ENCODE measurements at regions not wholly inside any gene's neighbourhood (a gene's known extent, or its start where the extent isn't known, plus 50 kb on each side); places are given as distances from the start of the nearest gene placed in this dataset.
"Not testable (repeated sequence)": the region's sequence is repeated elsewhere in the genome, so short reads cannot be mapped to it uniquely, and the experiment has no call there.

GRCh38 chrX:134045372-134045771, 60.0 kb upstream of the GPC3 start:
- DNase-seq = not testable (repeated sequence)

DNA sequence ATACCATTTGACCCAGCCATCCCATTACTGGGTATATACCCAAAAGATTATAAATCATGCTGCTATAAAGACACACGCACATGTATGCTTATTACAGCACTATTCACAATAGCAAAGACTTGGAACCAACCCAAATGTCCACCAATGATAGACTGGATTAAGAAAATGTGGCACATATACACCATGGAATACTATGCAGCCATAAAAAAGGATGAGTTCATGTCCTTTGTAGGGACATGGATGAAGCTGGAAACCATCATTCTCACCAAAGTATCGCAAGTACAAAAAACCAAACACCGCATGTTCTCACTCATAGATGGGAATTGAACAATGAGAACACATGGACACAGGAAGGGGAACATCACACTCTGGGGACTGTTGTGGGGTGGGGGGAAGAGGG, 81.7 kb upstream of the GPC3 start:
- not testable (repeated sequence) for DNase-seq

DNA sequence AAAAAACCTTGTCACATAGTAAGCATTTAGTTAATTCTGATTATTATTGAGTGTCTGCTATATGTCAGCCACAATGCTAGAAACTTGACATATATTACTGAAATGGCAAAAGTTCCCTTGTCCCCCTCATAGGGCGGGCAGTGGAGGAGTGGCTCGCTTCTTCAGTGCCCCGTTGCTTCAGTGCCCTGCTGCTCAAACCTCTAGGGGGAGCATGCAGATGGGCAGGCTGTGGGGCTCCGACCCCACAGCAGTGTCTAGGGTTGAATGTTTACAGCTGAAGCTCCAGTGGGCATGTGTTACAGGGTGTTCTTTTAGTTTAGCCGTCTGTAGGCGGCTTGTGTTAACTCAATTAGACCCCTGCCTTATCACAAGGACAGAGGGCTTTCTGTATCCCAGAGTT, 86.5 kb upstream of the GPC3 start:
- DNase-seq = not testable (repeated sequence)

DNA sequence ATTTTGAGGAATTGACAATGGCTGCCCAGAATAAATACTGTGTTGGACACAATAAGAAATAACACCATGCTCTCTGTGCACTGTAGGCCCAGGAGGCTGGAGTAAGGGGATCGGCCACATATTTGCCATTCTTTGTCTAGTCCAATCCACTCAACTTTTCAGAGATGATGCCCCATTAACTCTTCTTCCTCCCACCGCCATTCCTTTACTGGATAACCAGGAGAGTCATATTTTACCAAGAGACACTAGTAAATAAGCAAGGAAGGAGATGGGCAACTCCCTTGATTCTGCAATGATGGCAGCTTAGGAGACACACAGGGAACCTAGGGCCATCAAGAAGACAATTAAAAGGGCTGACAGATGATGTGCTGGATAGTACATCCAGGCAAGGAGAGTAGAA, 87.9 kb upstream of the GPC3 start:
- no peak for DNase-seq

- no peak for DNase-seq
Observed at GRCh38 chrX:134074151-134074550, 88.8 kb upstream of the GPC3 start.

DNA sequence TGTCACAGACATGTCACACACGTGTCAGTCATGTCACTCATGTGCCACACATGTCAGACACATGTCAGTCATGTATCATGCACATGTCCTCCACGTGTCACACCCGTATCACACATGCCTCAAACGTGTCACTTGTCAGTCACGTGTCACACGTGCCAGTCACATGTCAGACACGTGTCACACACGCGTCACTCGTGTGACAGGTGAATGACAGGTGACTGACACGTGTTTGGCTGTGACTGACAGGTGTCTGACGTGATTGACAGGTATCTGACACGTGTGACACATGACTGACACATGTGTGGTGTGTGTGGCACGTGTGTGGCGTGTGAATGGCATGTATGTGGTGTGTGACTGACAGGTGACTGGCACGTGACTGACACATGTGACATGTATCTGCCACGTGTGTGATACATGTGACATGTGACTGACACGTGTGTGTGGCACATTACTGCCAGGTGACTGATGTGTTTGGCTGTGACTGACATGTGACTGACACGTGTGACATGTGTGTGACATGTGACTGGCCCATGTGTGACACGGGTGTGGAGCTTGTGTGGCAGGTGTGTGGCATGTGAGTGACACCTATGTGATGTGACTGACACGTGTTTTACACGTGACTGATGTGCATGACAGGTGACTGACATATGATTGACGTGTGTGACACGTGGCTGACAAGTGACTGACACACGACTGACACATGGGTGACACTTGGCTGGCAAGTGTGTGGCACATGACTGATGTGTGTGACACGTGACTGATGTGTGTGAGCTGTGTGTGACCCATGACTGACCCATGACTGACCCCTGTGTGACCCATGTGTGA, 90.7 kb upstream of the GPC3 start:
- DNase-seq = no peak

- DNase-seq = no peak
Observed at GRCh38 chrX:134095366-134095765, 110.0 kb upstream of the GPC3 start.

GRCh38 chrX:134101636-134102035, 116.2 kb upstream of the GPC3 start:
- DNase-seq = no peak

- DNase-seq = no peak
Observed at GRCh38 chrX:134115270-134115669, 121.7 kb upstream of the CCDC160 start.

- DNase-seq = no peak
Observed at GRCh38 chrX:134137341-134137740, 99.6 kb upstream of the CCDC160 start.

GRCh38 chrX:134139090-134139489, 97.9 kb upstream of the CCDC160 start:
- DNase-seq = no peak

- DNase-seq = peak; percentile 3
Observed at GRCh38 chrX:134144231-134144630, 92.8 kb upstream of the CCDC160 start.

DNA sequence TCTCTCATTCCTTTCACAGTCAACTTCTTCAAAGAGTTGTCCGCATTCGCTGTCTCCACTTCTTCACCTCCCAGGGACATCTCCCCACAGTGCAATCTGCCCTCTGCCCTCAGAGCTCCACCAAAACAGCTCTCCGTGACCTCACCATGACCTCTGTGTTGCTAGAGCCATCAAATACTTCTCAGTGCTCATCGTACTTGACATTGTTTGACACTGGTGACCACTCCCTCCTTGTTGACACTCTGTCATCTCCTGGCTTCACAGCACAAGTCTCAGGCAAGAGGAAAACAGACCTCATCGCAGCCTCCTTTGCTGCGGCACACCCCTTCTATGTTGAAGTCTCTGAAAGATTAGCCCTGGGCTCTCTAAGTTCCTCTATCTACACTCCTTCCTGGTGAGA, 90.5 kb upstream of the CCDC160 start:
- no peak for DNase-seq

DNA sequence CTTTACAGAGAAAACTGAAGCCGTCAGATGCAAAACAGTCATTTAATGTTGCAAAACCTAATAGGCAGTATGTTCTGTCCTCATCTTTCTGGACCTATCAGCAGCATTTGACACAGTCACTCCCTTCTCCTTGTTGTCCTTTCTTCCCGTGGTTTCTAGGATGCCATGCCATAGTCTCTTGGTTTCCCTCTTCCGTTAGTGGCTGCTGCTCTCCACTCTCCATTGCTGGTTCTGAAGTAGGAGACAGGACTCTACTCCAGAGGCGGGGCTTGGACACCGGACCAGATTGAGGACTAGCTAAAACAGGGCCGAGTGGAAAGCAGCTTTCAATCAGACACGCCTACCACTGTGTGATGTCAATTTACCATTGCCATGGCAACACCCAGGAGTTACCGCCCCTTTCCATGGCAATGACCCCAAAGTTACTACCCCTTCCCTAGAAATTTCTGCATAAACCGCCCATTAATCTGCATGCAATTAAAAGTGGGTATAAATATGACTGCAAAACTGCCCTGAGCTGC, 88.8 kb upstream of the CCDC160 start:
- no peak for DNase-seq

DNA sequence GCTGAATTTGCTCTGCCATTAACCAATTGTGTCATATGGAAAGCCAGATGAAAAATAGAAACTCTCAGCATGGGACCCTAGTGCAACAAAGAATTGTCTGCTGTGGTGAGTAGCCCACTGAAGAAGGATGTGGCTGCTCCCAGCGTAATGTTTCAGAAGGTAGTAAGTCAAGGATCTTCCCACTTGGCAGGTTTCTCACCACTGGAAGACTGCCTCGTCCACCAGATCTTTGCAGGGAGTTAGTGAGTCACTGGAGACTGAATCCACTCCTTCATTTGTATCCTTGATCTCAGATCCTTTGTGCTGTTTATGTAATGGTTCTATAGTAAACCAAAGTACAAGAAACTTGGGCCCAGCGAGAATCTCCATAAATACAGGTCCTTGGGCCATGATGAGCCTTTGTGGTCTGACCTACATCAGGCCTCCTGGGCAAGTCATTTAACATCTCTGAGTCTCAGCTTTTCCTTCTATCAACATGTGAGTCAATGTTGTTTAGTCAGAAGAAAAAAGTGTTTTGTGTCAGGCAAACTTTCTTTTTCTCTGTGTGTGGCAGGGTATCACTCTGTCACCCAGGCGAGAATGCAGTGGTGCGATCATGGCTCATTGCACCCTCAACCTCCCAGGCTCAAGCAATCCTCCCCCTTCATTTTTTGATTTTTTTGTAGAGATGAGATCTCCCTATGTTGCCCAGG, 78.0 kb upstream of the CCDC160 start:
- no peak for DNase-seq

DNA sequence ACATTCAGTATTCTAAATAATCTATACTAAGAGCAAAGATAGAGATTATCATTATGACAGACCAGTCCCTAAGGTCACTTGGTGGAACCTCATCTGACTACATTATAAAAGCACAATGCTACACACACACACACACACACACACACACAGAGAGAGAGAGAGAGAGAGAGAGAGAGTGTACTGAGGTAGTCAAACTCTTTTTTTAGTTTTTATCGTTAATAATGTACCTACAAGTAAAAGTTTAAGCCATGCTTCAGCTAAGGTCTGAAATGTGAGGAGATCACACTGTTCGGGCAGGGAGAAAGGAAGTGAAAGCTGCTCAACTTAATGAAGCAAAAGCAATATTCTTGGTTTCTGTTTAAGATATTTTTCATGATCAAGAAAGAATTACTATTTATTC, 75.8 kb upstream of the CCDC160 start:
- no peak for DNase-seq

DNA sequence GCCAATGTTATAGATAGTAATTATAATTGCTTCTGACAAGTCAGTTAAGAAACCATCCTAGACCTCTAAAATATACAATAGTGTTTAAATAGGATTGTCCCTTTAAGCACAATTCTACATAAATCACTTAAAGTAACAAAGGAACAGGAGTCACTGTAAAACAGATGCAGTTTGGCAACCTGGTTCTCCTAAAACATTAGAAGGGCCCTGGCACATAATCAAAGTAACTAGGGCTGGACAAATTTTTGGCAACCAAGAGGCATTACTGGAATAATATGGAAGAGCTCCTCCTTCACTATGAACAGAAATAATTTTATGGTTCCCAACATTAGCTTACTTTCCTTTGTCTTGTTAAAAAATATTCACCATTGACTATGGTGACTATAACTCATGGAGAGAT, 75.0 kb upstream of the CCDC160 start:
- DNase-seq = no peak

DNA sequence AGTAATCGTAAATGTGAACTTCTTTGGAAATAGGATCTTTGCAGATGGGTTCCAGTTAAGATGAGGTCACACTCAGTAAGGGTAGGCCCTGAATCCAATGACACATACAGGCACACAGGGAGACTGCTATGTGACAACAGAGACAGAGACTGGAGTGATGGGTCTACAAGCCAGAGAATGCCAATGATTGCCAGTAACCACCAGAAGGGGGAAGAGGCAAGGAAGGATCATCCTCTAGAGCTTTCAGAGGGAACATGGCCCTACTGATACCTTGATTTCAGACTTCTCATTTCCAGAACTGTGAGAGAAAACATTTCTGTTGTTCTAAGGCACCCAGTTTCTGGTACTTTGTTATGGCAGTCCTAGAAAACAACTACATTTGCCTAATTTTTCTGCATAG, 73.1 kb upstream of the CCDC160 start:
- no peak for DNase-seq

DNA sequence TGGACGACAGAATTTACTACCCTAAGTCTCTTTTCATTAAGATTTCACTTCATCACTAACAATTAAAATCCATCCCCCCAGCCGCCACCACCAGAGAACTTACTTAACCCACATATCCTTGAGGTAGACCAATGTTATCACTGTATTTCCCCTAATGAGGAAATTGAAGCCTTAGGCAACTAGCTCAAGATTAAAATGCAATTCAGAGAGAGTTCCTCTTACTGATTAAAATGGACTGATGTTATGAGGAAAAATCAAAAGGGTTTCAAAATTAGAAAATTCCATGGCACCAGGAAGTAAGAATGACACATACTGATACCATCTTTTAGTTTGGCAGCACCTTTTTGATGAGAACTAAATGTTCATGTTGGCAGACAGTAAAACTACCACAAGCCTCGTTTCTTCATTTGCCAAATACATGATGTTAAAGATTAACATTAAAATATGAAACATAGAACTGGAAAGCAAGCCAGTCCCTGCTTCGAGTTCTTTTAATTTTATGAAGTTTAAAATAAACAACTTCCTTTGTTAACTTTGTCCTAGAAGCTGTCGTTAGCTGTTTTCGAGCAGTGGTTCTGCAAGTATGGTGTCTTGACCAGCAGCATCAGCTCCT, 69.3 kb upstream of the CCDC160 start:
- no peak for DNase-seq

GRCh38 chrX:134171661-134172587, 65.1 kb upstream of the CCDC160 start:
- DNase-seq = peak; percentile 23

GRCh38 chrX:134172588-134173259, 64.3 kb upstream of the CCDC160 start:
- DNase-seq = peak; percentile 51
